ENCODE measurements at regions not wholly inside any gene's neighbourhood (a gene's known extent, or its start where the extent isn't known, plus 50 kb on each side); places are given as distances from the start of the nearest gene placed in this dataset.
"Not testable (repeated sequence)": the region's sequence is repeated elsewhere in the genome, so short reads cannot be mapped to it uniquely, and the experiment has no call there.

- not testable (repeated sequence) for DNase-seq
Observed at GRCh38 chr2:131830242-131830945, 302.7 kb downstream of the CCDC74A start.

- not testable (repeated sequence) for DNase-seq
Observed at GRCh38 chr2:131830946-131831310, 303.2 kb downstream of the CCDC74A start.

- DNase-seq: not testable (repeated sequence)
Observed at GRCh38 chr2:131831450-131832208, 303.9 kb downstream of the CCDC74A start.

DNA sequence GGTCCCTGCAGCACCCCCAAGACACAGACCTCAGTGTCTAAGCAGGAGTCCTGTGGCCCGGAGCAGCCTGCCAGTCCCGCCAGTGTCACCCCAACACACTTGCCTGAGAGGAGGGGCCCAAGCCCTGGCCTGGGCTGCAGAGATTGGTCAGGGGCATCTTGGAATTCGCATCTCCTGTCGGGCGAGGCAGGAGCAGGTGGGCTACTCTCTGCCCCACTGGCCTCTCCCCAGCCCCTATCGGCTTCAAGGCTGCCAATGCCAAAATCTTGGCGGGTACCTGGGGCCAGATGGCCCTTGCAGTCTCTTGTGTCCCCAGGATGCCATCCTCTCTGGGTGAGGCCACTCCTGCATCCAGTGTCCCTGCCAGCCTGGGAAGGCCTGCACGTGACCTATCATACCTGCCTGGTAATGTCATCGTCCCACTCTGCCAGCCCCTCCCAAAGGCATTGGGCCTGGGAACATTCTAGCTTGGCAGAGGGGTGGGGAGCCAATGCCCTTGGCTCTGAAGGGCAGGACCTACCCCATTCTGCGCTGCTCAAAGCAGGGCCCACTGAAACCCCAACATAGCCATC, 304.6 kb downstream of the CCDC74A start:
- DNase-seq: not testable (repeated sequence)

- not testable (repeated sequence) for DNase-seq
Observed at GRCh38 chr2:131832917-131833316, 305.2 kb downstream of the CCDC74A start.

GRCh38 chr2:131833367-131834202, 305.9 kb downstream of the CCDC74A start:
- not testable (repeated sequence) for DNase-seq

GRCh38 chr2:131834203-131835020, 306.7 kb downstream of the CCDC74A start:
- DNase-seq: not testable (repeated sequence)

GRCh38 chr2:131835022-131835421, 307.3 kb downstream of the CCDC74A start:
- not testable (repeated sequence) for DNase-seq

DNA sequence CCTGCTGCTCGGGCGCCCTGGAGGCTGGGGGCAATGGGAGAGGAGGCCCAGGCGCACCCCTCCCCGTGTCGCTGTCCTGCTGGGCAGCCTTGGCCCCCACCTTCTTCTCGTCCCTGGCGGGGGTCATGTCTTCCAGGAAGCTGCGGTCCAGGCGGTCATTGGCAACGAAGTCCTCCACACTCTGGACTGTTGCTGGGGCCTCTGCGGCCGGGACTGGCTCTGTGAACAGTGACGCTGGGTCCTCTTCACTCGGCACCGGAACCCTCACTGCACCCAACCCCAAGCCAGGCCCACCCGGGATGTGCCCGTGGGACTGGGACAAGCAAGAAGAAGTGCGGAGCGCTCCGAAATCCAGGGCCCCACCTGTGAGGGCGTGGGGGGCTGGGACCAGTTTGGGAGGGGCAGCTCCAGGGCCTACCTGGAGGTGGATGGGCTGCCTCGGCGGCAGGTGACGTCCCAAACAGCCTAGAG, 308.0 kb downstream of the CCDC74A start:
- no peak for DNase-seq

GRCh38 chr2:131836116-131836515, 308.4 kb downstream of the CCDC74A start:
- not testable (repeated sequence) for DNase-seq

- not testable (repeated sequence) for DNase-seq
Observed at GRCh38 chr2:131844044-131844443, 316.4 kb downstream of the CCDC74A start.

- not testable (repeated sequence) for DNase-seq
Observed at GRCh38 chr2:131856202-131856601, 305.6 kb downstream of the ANKRD30BL start.

DNA sequence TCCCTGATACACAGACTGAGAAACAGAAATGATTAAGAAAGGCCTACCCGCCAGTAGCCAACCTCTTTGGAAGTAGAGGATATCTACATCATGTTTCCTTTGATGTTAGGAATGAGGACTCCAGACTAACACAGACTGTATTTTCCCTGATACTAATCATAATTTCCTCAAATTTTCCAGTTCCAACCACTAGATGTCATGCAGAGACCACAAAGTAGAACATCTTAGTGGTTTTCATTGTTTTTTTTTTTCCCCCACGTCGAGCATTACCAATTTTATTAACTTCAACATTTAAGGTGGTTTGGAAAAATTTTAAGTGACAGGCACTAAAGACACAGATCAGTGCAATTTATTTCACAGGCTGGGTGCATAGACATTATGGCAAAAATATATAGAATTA, 303.6 kb downstream of the ANKRD30BL start:
- DNase-seq: not testable (repeated sequence)

Data from activated CD4-positive, alpha-beta T cell treated with anti-CD3 and anti-CD28 coated beads for 1 hour (primary cell).